Common myeloid progenitor, CD34-positive (primary cell): ENCODE measurements at regions not wholly inside any gene's neighbourhood (a gene's known extent, or its start where the extent isn't known, plus 50 kb on each side); places are given as distances from the start of the nearest gene placed in this dataset.

ENCODE experiments used
- CTCF ChIA-PET: fragments of 350-600 bp; sonication (Branson Sonifier 250); formaldehyde crosslinking; loops from one replicate; lab custom pipeline; 2021; ENCODE audit warnings: antibody characterized with exemption; lab: Charles Lee
- POLR2A ChIA-PET: fragments of 350-600 bp; sonication (Branson Sonifier 250); formaldehyde crosslinking; loops from one replicate; lab custom pipeline; 2021; ENCODE audit warnings: antibody characterized with exemption; lab: Charles Lee
- DNase-seq, 3 donors: peaks; one replicate each; pipeline versions ENCODE4 v3.0.0 to v3.0.0-alpha.2; 2013
- H3K27ac ChIP-seq, 2 experiments: 1 replicate in 1 of 2; 2 replicates in 1 of 2; pipeline ENCODE4 v1.7.0; 2013; ENCODE audit warnings: inconsistent platforms in 2 of 2, low read length in 2 of 2, mild to moderate bottlenecking in 2 of 2, low read depth in 1 of 2, moderate library complexity in 1 of 2; ENCODE audit not compliant: severe bottlenecking in 2 of 2, insufficient read depth in 1 of 2, poor library complexity in 1 of 2
- H3K27me3 ChIP-seq, 5 experiments: replicated peaks in 2 of 5; 1 replicate in 3 of 5; 2 replicates in 2 of 5; pipeline versions ENCODE4 v1.6.1 to v1.7.0; 2013; ENCODE audit warnings: low read length in 4 of 5, mild to moderate bottlenecking in 2 of 5, moderate library complexity in 2 of 5, inconsistent platforms in 1 of 5; ENCODE audit not compliant: insufficient read depth in 5 of 5, control insufficient read depth in 4 of 5
- H3K36me3 ChIP-seq, 4 experiments: 1 replicate in 2 of 4; 2 replicates in 2 of 4; pipeline versions ENCODE4 v1.6.1 to v1.7.0; 2013; ENCODE audit warnings: low read length in 3 of 4, control low read depth in 1 of 4, mild to moderate bottlenecking in 1 of 4; ENCODE audit not compliant: control insufficient read depth in 4 of 4, insufficient read depth in 4 of 4
- H3K4me1 ChIP-seq, 4 experiments: 1 replicate in 3 of 4; 2 replicates in 1 of 4; pipeline versions ENCODE4 v1.6.1 to v1.7.1; 2013; ENCODE audit warnings: low read length in 3 of 4, mild to moderate bottlenecking in 3 of 4, control low read depth in 1 of 4, inconsistent platforms in 1 of 4, moderate library complexity in 1 of 4; ENCODE audit not compliant: control insufficient read depth in 4 of 4, insufficient read depth in 4 of 4; ENCODE audit errors: control extremely low read depth in 1 of 4
- H3K4me3 ChIP-seq, 7 experiments: 1 replicate in 4 of 7; 2 replicates in 3 of 7; pipeline versions ENCODE4 v1.5.1 to v1.7.0; 2013; ENCODE audit warnings: mild to moderate bottlenecking in 7 of 7, low read length in 6 of 7, moderate library complexity in 6 of 7, inconsistent platforms in 2 of 7, low read depth in 2 of 7, control low read depth in 1 of 7; ENCODE audit not compliant: insufficient read depth in 4 of 7, control insufficient read depth in 1 of 7; ENCODE audit errors: extremely low read depth in 1 of 7
- H3K9me3 ChIP-seq, 5 experiments: 1 replicate in 4 of 5; 2 replicates in 1 of 5; pipeline versions ENCODE4 v1.6.1 to v1.7.1; 2013; ENCODE audit warnings: low read length in 4 of 5, mild to moderate bottlenecking in 2 of 5, inconsistent platforms in 1 of 5, low read depth in 1 of 5, moderate library complexity in 1 of 5; ENCODE audit not compliant: control insufficient read depth in 4 of 5, insufficient read depth in 2 of 5; ENCODE audit errors: control extremely low read depth in 1 of 5
- WGBS: methylation state at CpG from one replicate; pipeline ENCODE4 v1.1.5; 2013; ENCODE audit not compliant: insufficient coverage; 5-methylcytosine and 5-hydroxymethylcytosine counted together

GRCh38 chr5:96084874-96085506 lies 123.3 kb upstream of the ELL2 start:
- POLR2A ChIA-PET, result no interaction called here
- Histone ChIP-seq H3K27me3 (no peaks in the 10 kb centered on the region), H3K4me1 (peaks cover 3 to 43% (median 11%) of the 10 kb centered on the region in 4 experiments), H3K9me3 (no peaks in the 10 kb centered on the region), H3K4me3 (no peak overlapping the region), H3K36me3 (no peaks in the 10 kb centered on the region), H3K27ac (no peak overlapping the region)
- CTCF ChIA-PET, result interaction anchor here (1.0 to 1.2 kb wide), 2 partner anchors 10 to 58 kb away, joined by 3 read pairs; no protein-coding TSS in a partner anchor
- 83% methylated on average over 1 of the region's 2 CpGs for WGBS
- peak in 2 of 3 donors; percentile 40 to 55 for DNase-seq

- peak; percentile 80 to 98 (median 96) for DNase-seq
- Histone ChIP-seq H3K4me1 (peaks cover 3 to 43% (median 11%) of the 10 kb centered on the region in 4 experiments), H3K27ac (peak overlapping the region; percentile 83 to 92), H3K36me3 (no peaks in the 10 kb centered on the region), H3K4me3 (no peak overlapping the region), H3K27me3 (no peaks in the 10 kb centered on the region), H3K9me3 (no peaks in the 10 kb centered on the region)
- POLR2A ChIA-PET, result no interaction called here
- WGBS, result no CpG with 5 or more reads among the region's 4 CpGs
- CTCF ChIA-PET, result no interaction called here
Observed at GRCh38 chr5:96083361-96083881, 121.8 kb upstream of the ELL2 start.

- H3K36me3 ChIP-seq, result no peaks in the 10 kb centered on the region
- no peak overlapping the region for H3K27ac ChIP-seq
- peaks cover 8 to 43% (median 11%) of the 10 kb centered on the region in 4 experiments for H3K4me1 ChIP-seq
- WGBS, result 6% methylated on average over 2 of the region's 2 CpGs
- no peak overlapping the region for H3K4me3 ChIP-seq
- ChIA-PET CTCF (interaction anchor here (1.7 kb wide), 1 partner anchor 17 kb away, joined by 8 read pairs; no protein-coding TSS in a partner anchor), POLR2A (interaction anchor here (1.1 kb wide), 1 partner anchor 190 kb away, joined by 6 read pairs; no protein-coding TSS in a partner anchor)
- DNase-seq, result no peak
- no peaks in the 10 kb centered on the region for H3K27me3 ChIP-seq
- no peaks in the 10 kb centered on the region for H3K9me3 ChIP-seq
Observed at GRCh38 chr5:96081276-96081858, 119.7 kb upstream of the ELL2 start.

- peaks cover 8 to 42% (median 11%) of the 10 kb centered on the region in 4 experiments for H3K4me1 ChIP-seq
- POLR2A ChIA-PET, result no interaction called here
- H3K27ac ChIP-seq, result no peak overlapping the region
- H3K9me3 ChIP-seq, result no peaks in the 10 kb centered on the region
- H3K27me3 ChIP-seq, result no peaks in the 10 kb centered on the region
- peak in 1 of 3 donors; percentile 44 for DNase-seq
- CTCF ChIA-PET, result no interaction called here
- H3K4me3 ChIP-seq, result no peak overlapping the region
- no peaks in the 10 kb centered on the region for H3K36me3 ChIP-seq
Observed at GRCh38 chr5:96080557-96080956, 118.9 kb upstream of the ELL2 start.

- POLR2A ChIA-PET, result no interaction called here
- no peak overlapping the region for H3K4me3 ChIP-seq
- CTCF ChIA-PET, result no interaction called here
- no peak for DNase-seq
- H3K9me3 ChIP-seq, result no peaks in the 10 kb centered on the region
- no peak overlapping the region for H3K27ac ChIP-seq
- no peaks in the 10 kb centered on the region for H3K36me3 ChIP-seq
- WGBS, result no CpG with 5 or more reads among the region's 2 CpGs
- peaks cover 5 to 36% (median 9%) of the 10 kb centered on the region in 4 experiments for H3K4me1 ChIP-seq
- H3K27me3 ChIP-seq, result no peaks in the 10 kb centered on the region
Observed at GRCh38 chr5:96079962-96080361, 118.3 kb upstream of the ELL2 start.

GRCh38 chr5:96079075-96079474 lies 117.4 kb upstream of the ELL2 start:
- H3K36me3 ChIP-seq, result no peaks in the 10 kb centered on the region
- no peak for DNase-seq
- H3K9me3 ChIP-seq, result no peaks in the 10 kb centered on the region
- peaks cover 5 to 27% (median 9%) of the 10 kb centered on the region in 4 experiments for H3K4me1 ChIP-seq
- no peak overlapping the region for H3K4me3 ChIP-seq
- H3K27me3 ChIP-seq, result no peaks in the 10 kb centered on the region
- H3K27ac ChIP-seq, result no peak overlapping the region
- ChIA-PET CTCF (no interaction called here), POLR2A (no interaction called here)

GRCh38 chr5:96076451-96076850 lies 114.8 kb upstream of the ELL2 start:
- no CpG with 5 or more reads among the region's 3 CpGs for WGBS
- no peak overlapping the region for H3K4me3 ChIP-seq
- ChIA-PET CTCF (no interaction called here), POLR2A (no interaction called here)
- DNase-seq, result no peak
- peaks cover 0 to 12% (median 7%) of the 10 kb centered on the region in 4 experiments for H3K4me1 ChIP-seq
- H3K27me3 ChIP-seq, result no peaks in the 10 kb centered on the region
- no peaks in the 10 kb centered on the region for H3K36me3 ChIP-seq
- H3K27ac ChIP-seq, result no peak overlapping the region
- no peaks in the 10 kb centered on the region for H3K9me3 ChIP-seq
